Uterus (tissue), 3 donors: ENCODE measurements at regions not wholly inside any gene's neighbourhood (a gene's known extent, or its start where the extent isn't known, plus 50 kb on each side); places are given as distances from the start of the nearest gene placed in this dataset.

Experiments used
- DNase-seq, 2 donors: peaks; one replicate each; pipeline ENCODE4 v3.0.0-alpha.2; 2019 to 2020
- H3K27ac ChIP-seq, 2 donors: fragments of 200-600 bp; sonication (generic); 1 replicate in 1 of 2; 2 replicates in 1 of 2; pipeline ENCODE4 v1.5.1; 2016 to 2018
- H3K27me3 ChIP-seq, 2 donors: fragments of 200-600 bp; sonication (generic); one replicate each; pipeline ENCODE4 v1.5.1; 2018 to 2019; ENCODE audit warnings: control low read depth in 1 of 2
- H3K36me3 ChIP-seq, 2 donors: fragments of 200-600 bp; sonication (generic); one replicate each; pipeline ENCODE4 v1.5.1; 2019; ENCODE audit warnings: control low read depth in 1 of 2
- H3K4me1 ChIP-seq, 2 donors: fragments of 200-600 bp; sonication (generic); one replicate each; pipeline ENCODE4 v1.5.1; 2018 to 2019; ENCODE audit warnings: control low read depth in 1 of 2
- H3K4me3 ChIP-seq, 2 donors: fragments of 200-600 bp; sonication (generic); 1 replicate in 1 of 2; 2 replicates in 1 of 2; pipeline ENCODE4 v1.5.1; 2018 to 2019; ENCODE audit warnings: mild to moderate bottlenecking in 1 of 2
- H3K9me3 ChIP-seq, 2 donors: fragments of 200-600 bp; sonication (generic); one replicate each; pipeline ENCODE4 v1.5.1; 2019; ENCODE audit warnings: control low read depth in 1 of 2
- CTCF ChIP-seq, 4 experiments: fragments of 200-600 bp in 2 of 4; fragments of 450-650 bp in 2 of 4; sonication (generic) in 2 of 4; IDR thresholded peaks; one replicate each; pipeline ENCODE4 v1.5.1; 2016 to 2019; ENCODE audit warnings: antibody characterized with exemption in 4 of 4, mild to moderate bottlenecking in 2 of 4, moderate library complexity in 1 of 4
- POLR2A ChIP-seq, 2 donors: fragments of 450-650 bp; IDR thresholded peaks; one replicate each; pipeline ENCODE4 v1.6.1; 2016; ENCODE audit warnings: antibody characterized with exemption in 2 of 2, mild to moderate bottlenecking in 1 of 2, moderate library complexity in 1 of 2
- intact Hi-C: fragments of 100-400 bp; cut with DNase I; formaldehyde crosslinking; loops from one replicate; pipeline ENCODE4 v1.15.1; 2023; ENCODE audit warnings: low total_unique reads
- donor health status: DM: yes; HTN: yes; CAD: no.

- Histone ChIP-seq H3K9me3 (no peaks in the 10 kb centered on the region), H3K36me3 (no peaks in the 10 kb centered on the region), H3K4me3 (no peak overlapping the region), H3K27me3 (no peaks in the 10 kb centered on the region), H3K4me1 (no peaks in the 10 kb centered on the region), H3K27ac (no peak overlapping the region)
- no peak for TF ChIP-seq CTCF (IDR thresholded peaks at IDR 0.05)
- no peak for TF ChIP-seq POLR2A (IDR thresholded peaks at IDR 0.05)
- intact Hi-C loops = no loop called here
- DNase-seq = no peak
Measured at GRCh38 chr10:8640878-8641277, 586.4 kb downstream of the GATA3 start.

DNA sequence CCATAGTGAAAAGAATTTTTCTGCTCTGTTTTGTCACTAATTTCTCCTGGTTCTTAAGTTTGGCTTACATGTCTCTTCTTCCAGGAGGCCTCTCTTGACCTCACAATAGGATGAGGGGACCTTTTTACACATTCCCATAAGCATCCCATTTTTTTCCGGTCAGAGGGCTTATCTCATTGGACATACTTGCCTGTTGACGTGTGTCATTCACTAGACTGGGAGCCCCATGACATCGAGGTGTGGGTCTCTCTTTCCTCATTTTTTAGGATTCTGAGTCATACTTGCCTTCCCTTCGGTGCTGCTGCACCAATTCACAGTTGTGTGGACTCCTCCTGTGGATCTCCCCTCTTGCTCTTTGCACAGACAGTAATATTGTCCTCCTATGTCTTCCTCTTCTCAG, 601.8 kb downstream of the GATA3 start:
- Histone ChIP-seq H3K36me3 (no peaks in the 10 kb centered on the region), H3K4me1 (no peaks in the 10 kb centered on the region), H3K9me3 (no peaks in the 10 kb centered on the region), H3K27me3 (no peaks in the 10 kb centered on the region), H3K4me3 (no peak overlapping the region), H3K27ac (no peak overlapping the region)
- intact Hi-C loops = no loop called here
- DNase-seq = no peak
- TF ChIP-seq POLR2A (IDR thresholded peaks at IDR 0.05) (no peak), CTCF (IDR thresholded peaks at IDR 0.05) (no peak)

GRCh38 chr10:8659982-8660381, 605.5 kb downstream of the GATA3 start:
- H3K27ac ChIP-seq = no peak overlapping the region
- DNase-seq = no peak
- intact Hi-C loops = no loop called here
- TF ChIP-seq CTCF (IDR thresholded peaks at IDR 0.05) (no peak), POLR2A (IDR thresholded peaks at IDR 0.05) (no peak)
- H3K4me1 ChIP-seq = no peaks in the 10 kb centered on the region
- H3K4me3 ChIP-seq = no peak overlapping the region
- H3K9me3 ChIP-seq = no peaks in the 10 kb centered on the region
- no peaks in the 10 kb centered on the region for H3K27me3 ChIP-seq
- H3K36me3 ChIP-seq = no peaks in the 10 kb centered on the region

DNA sequence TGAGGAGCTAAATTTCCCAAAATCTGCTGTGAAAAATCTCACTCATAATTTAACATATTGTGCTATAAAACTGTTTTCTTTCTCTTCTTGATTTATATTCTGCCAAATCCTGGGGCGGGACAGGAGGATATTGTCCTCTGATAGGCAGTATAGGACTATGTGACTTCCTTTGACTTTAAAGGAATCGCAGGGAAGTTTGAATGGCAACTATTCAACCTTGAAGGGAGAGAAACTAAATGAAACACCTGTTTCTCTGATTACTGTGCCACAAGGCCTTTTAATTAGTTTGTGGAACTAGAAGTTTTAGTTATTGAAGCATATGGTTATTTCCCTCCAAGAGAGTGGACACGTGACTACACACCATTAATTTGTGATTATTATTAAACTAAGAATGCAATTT, 607.4 kb downstream of the GATA3 start:
- TF ChIP-seq CTCF (IDR thresholded peaks at IDR 0.05) = no peak
- TF ChIP-seq POLR2A (IDR thresholded peaks at IDR 0.05) = no peak
- no peaks in the 10 kb centered on the region for H3K4me1 ChIP-seq
- no peaks in the 10 kb centered on the region for H3K27me3 ChIP-seq
- intact Hi-C loops = no loop called here
- H3K9me3 ChIP-seq = no peaks in the 10 kb centered on the region
- H3K27ac ChIP-seq = no peak overlapping the region
- H3K4me3 ChIP-seq = no peak overlapping the region
- DNase-seq = no peak
- no peaks in the 10 kb centered on the region for H3K36me3 ChIP-seq

GRCh38 chr10:8663131-8663530, 608.6 kb downstream of the GATA3 start:
- Histone ChIP-seq H3K4me3 (no peak overlapping the region), H3K4me1 (no peaks in the 10 kb centered on the region), H3K27ac (no peak overlapping the region), H3K27me3 (no peaks in the 10 kb centered on the region), H3K9me3 (no peaks in the 10 kb centered on the region), H3K36me3 (no peaks in the 10 kb centered on the region)
- no peak for DNase-seq
- TF ChIP-seq POLR2A (IDR thresholded peaks at IDR 0.05) (no peak), CTCF (IDR thresholded peaks at IDR 0.05) (no peak)
- intact Hi-C loops = no loop called here
